ENCODE measurements at regions not wholly inside any gene's neighbourhood (a gene's known extent, or its start where the extent isn't known, plus 50 kb on each side); places are given as distances from the start of the nearest gene placed in this dataset.
A peak's percentile ranks its signal among the peaks of the same experiment; 100 is the strongest.

DNA sequence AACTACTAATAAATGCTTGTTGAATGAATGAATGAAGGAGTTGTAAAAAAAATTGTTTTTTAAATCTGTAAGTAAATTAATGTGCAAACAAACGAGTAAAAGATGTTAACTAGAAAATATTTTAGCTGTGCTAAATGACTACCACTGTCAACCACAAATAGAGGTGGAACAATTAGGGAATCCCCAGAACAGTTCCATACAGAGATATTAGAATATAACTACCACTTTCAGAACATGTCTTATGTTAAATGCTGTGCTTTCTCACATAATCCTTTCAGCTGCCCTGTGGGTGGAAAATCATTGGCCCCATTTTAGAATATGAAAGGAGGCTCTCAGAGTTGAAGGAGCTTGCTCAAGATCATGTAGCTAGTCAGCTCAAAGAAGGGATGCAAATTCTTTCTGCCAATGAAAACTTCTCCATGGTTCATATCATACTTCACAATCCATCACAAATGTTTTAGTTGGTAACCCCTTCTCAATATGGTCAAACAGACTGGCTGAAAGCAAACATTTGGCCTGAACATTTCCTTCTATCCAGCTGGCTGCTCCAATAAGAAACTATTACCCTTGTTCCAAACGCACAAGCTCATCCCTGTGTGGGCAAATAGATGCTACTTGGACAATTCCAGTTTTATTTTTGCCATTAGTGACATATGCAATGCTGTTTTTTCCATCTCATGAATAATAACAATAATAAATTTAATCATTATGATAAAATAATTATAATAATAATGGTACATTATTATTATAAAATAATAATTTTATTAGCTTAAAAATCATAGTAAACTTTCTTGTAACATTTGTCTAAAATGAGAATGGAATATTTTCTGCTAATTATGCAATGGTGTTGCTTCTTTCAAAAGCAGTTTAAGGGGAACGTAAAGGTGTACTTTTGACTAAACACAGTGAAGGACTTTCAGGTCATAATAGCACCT, 290.4 kb upstream of the STT3B start:
- H3K79me2 ChIP-seq, result no peaks in the 10 kb centered on the region
- no peak overlapping the region for H2AFZ ChIP-seq
- H3K4me1 ChIP-seq, result no peaks in the 10 kb centered on the region
- H3K4me3 ChIP-seq (ENCODE audit: low read depth, low read length), result no peak overlapping the region
- TF ChIP-seq, protein P1, sequence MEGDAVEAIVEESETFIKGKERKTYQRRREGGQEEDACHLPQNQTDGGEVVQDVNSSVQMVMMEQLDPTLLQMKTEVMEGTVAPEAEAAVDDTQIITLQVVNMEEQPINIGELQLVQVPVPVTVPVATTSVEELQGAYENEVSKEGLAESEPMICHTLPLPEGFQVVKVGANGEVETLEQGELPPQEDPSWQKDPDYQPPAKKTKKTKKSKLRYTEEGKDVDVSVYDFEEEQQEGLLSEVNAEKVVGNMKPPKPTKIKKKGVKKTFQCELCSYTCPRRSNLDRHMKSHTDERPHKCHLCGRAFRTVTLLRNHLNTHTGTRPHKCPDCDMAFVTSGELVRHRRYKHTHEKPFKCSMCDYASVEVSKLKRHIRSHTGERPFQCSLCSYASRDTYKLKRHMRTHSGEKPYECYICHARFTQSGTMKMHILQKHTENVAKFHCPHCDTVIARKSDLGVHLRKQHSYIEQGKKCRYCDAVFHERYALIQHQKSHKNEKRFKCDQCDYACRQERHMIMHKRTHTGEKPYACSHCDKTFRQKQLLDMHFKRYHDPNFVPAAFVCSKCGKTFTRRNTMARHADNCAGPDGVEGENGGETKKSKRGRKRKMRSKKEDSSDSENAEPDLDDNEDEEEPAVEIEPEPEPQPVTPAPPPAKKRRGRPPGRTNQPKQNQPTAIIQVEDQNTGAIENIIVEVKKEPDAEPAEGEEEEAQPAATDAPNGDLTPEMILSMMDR (IDR thresholded peaks at IDR 0.05), result no peak
- H3K4me2 ChIP-seq (ENCODE audit: low read length), result no peak overlapping the region
- H3K9me3 ChIP-seq (ENCODE audit: control insufficient read depth, low read length), result no peaks in the 10 kb centered on the region
- H3K27me3 ChIP-seq (ENCODE audit: control insufficient read depth, insufficient read depth, low read length), result no peaks in the 10 kb centered on the region
- no peak overlapping the region for H3K9ac ChIP-seq
- H3K27ac ChIP-seq, result no peak overlapping the region
- H3K36me3 ChIP-seq (ENCODE audit: control insufficient read depth, insufficient read depth, low read length), result no peaks in the 10 kb centered on the region

DNA sequence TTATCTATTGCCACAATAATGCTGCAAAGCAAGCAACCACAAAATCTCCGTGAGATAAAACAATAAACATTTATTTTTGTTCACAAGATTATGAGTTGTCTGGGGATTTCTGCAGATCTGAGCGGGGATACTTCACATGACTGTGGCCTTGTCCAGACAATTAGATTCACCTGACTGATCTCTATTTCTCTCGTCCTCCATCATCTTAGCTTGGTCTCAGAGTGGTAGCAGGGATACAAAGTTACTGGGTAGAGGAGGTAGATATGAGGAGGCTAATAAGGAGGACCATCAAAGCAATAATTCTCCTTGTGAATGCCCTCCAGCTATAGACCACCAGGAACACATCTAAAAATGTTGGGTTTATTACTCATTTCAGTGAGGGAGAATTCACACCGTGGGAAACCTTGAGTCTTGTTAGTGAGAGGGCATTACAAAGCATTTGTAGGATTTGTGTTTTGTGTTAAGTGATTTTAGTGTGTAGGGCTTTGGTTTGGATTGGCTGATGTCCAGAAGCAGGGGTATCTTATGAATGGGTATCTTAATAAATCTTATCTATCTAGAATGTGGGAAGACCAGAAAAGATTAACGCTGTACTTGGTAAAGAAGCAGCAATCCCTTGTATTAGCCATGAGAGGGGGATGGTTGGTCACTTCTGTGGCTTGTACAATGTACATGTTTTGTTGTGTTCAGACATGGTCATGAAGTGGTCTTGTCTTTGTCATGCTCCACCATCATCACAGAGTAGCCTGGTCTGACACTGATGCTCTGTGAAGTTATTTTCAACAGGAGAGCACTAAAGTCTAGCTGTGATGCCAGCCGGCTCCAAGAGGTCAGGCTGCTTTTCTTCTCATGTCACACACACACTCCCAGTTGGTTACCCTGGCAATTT, 287.6 kb upstream of the STT3B start:
- Histone ChIP-seq H3K4me2 (ENCODE audit: low read length) (no peak overlapping the region), H3K4me3 (ENCODE audit: low read depth, low read length) (no peak overlapping the region), H3K9me3 (ENCODE audit: control insufficient read depth, low read length) (no peaks in the 10 kb centered on the region), H3K9ac (no peak overlapping the region), H3K27ac (no peak overlapping the region), H3K79me2 (no peaks in the 10 kb centered on the region), H3K27me3 (ENCODE audit: control insufficient read depth, insufficient read depth, low read length) (no peaks in the 10 kb centered on the region), H3K36me3 (ENCODE audit: control insufficient read depth, insufficient read depth, low read length) (no peaks in the 10 kb centered on the region), H2AFZ (no peak overlapping the region), H3K4me1 (no peaks in the 10 kb centered on the region)
- TF ChIP-seq, protein P1 (IDR thresholded peaks at IDR 0.05), result no peak

DNA sequence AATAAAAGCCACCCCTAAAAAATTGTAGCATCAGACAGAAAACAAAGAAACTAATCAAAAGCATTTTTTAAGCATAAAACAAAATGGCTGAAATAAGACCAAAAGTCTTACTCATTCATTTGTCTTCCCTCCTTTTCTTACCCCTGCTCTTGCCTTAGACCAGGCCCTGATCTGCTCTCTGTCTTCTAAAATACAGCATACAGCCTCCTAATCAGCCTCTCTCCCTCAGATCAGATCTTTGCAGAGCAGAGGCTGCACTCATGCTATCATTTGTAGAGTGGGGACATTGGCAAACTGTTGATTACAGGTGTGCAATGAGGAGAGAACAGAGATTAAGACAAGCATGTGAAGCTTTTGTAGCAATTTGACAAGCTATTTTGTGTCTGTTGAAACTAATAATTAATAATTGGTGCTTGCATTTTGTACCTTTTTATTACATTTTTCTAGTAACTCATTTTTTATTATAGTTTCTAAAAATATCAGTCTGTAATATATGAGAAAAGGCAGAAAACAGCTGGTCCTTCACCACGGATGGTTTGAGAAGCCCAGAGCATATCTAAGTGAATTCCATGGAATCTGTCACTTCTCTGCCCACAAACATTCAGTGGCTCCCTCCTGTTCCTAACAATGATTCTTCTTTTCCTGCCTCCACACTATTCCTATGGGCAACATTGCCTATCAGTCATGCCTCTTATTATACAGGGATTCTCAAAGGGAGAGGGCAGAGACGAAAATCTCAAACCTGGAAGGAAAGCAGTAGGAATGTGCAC, 286.2 kb upstream of the STT3B start:
- Histone ChIP-seq H3K9me3 (ENCODE audit: control insufficient read depth, low read length) (no peaks in the 10 kb centered on the region), H3K4me3 (ENCODE audit: low read depth, low read length) (no peak overlapping the region), H3K9ac (no peak overlapping the region), H3K4me1 (no peaks in the 10 kb centered on the region), H3K27ac (no peak overlapping the region), H3K36me3 (ENCODE audit: control insufficient read depth, insufficient read depth, low read length) (no peaks in the 10 kb centered on the region), H3K27me3 (ENCODE audit: control insufficient read depth, insufficient read depth, low read length) (no peaks in the 10 kb centered on the region), H3K79me2 (no peaks in the 10 kb centered on the region), H2AFZ (peak overlapping the region; percentile 11), H3K4me2 (ENCODE audit: low read length) (no peak overlapping the region)
- TF ChIP-seq, protein P1 (IDR thresholded peaks at IDR 0.05), result no peak

DNA sequence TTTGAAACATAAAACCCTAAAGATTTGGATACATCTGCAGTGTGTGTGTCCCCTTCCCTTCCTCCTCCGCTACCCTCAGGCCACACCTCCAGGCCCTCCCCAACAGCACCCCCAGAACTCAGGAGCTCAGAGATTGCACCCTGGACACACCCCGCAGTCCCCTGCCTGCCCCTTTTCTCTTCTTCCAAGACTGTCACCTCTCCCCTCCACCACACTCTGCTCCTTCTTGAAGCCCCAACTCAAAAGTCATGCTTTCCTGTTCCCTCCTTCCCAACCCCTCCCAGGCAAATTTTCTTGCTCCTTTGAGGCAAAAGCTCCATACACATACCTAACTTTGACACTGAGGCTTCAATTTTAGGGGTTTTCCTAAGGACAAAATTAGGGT, 285.7 kb upstream of the STT3B start:
- Histone ChIP-seq H3K27ac (no peak overlapping the region), H3K9me3 (ENCODE audit: control insufficient read depth, low read length) (no peaks in the 10 kb centered on the region), H3K4me3 (ENCODE audit: low read depth, low read length) (no peak overlapping the region), H3K79me2 (no peaks in the 10 kb centered on the region), H3K36me3 (ENCODE audit: control insufficient read depth, insufficient read depth, low read length) (no peaks in the 10 kb centered on the region), H3K4me1 (no peaks in the 10 kb centered on the region), H3K9ac (no peak overlapping the region), H3K27me3 (ENCODE audit: control insufficient read depth, insufficient read depth, low read length) (no peaks in the 10 kb centered on the region), H2AFZ (no peak overlapping the region), H3K4me2 (ENCODE audit: low read length) (no peak overlapping the region)
- TF ChIP-seq, protein P1 (IDR thresholded peaks at IDR 0.05), result no peak

Measured in parathyroid adenoma (tissue), 2 donors.